VCaP (cell line): ENCODE measurements at regions not wholly inside any gene's neighbourhood (a gene's known extent, or its start where the extent isn't known, plus 50 kb on each side); places are given as distances from the start of the nearest gene placed in this dataset.
"Not testable (repeated sequence)": the region's sequence is repeated elsewhere in the genome, so short reads cannot be mapped to it uniquely, and the experiment has no call there.

Experiments
- H3K27ac ChIP-seq: fragments of 450-650 bp; 2 replicates; pipeline ENCODE4 v1.5.1; 2017
- TF ChIP-seq, protein P1 (sequence below): fragments of 450-650 bp; conservative IDR thresholded peaks from 2 replicates; pipeline ENCODE4 v1.5.1; 2017; ENCODE audit warnings: mild to moderate bottlenecking, moderate library complexity

DNA sequence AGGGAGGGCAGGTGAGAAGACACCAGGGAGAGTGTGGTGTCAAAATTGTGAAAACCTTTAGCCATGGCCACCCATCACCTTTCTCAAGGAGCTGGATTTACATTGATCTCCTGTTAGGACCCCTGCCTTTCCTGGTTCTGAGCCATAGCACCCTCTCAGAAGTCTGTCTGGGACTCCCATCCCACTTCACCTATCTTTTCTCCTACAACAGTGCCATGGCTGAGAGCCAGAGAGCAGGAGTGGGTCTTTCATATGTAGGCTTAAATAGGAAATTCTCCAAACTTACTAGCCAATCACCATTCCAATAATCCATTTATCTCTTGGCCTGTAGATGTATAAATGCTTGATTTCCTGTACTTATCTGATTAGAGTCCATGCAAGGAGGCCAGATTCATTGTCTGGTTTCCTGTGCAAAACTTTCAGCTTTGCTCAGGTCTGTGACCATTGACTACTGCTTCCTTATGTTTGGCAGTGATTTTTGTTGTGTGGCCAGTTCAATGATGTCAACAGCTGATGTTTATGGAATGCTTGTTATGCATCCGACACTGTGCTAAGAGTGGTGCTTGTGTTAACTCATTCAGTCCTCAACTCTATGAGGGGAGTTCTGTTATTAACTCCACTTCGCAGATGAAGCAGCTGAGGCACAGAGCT is 57.6 kb upstream of the IGFBP5 start:
- no peak overlapping the region for H3K27ac ChIP-seq
- TF ChIP-seq, protein P1, sequence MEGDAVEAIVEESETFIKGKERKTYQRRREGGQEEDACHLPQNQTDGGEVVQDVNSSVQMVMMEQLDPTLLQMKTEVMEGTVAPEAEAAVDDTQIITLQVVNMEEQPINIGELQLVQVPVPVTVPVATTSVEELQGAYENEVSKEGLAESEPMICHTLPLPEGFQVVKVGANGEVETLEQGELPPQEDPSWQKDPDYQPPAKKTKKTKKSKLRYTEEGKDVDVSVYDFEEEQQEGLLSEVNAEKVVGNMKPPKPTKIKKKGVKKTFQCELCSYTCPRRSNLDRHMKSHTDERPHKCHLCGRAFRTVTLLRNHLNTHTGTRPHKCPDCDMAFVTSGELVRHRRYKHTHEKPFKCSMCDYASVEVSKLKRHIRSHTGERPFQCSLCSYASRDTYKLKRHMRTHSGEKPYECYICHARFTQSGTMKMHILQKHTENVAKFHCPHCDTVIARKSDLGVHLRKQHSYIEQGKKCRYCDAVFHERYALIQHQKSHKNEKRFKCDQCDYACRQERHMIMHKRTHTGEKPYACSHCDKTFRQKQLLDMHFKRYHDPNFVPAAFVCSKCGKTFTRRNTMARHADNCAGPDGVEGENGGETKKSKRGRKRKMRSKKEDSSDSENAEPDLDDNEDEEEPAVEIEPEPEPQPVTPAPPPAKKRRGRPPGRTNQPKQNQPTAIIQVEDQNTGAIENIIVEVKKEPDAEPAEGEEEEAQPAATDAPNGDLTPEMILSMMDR: no peak

DNA sequence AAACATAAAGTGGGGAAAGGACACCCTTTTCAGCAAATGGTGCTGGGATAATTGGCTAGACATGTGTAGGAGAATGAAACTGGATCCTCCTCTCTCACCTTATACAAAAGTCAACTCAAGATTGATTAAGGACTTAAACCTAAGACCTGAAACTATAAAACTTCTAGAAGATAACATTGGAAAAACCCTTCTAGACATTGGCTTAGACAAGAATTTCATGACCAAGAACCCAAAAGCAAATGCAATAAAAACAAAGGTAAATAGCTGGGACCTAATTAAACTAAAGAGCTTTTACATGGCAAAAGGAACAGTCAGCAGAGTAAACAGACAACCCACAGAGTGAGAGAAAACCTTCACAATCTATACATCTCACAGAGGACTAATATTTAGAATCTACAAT is 55.4 kb upstream of the IGFBP5 start:
- peak overlapping the region; percentile 22; the same call in 1 of the 2 replicates for H3K27ac ChIP-seq

DNA sequence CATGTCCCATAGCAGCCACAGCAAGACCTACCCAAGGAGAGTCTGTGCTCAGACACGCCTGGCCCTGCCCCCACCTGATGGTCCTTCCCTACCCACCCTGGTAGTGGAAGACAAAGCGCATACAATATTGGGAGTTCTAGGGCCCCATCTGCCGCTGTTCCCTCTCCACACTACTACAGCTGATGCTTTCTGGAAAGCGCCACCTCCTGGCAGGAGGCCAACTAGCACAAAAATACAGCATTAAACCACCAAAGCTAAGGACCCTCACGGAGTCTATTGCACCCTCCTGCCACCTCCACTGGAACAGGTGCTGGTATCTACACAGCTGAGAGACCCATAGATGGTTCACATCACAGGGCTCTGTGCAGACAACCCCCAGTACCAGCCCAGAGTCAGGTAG is 50.9 kb upstream of the IGFBP5 start:
- H3K27ac ChIP-seq: not testable (repeated sequence)

DNA sequence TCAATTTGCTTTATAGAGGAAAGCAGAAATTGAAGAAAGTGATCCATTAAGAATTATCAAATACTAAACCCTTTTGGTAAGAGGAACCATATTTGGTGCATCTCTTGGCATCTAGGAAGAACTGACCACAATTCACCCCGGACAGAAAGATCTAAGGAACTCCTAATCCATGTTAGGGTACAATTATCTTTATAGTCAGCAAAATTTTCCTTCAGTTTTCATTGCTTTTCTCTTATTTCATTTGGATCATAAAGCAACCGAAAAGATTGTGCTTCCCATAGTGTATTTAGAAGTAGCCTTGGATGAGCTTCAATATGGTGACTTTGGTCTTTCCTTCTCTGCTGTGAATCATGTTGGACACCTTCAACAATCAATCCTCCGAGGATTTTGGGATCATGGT is 50.1 kb upstream of the IGFBP5 start:
- H3K27ac ChIP-seq: no peak overlapping the region
- TF ChIP-seq, protein P1: no peak
